Osteoblast (primary cell): ENCODE measurements at regions not wholly inside any gene's neighbourhood (a gene's known extent, or its start where the extent isn't known, plus 50 kb on each side); places are given as distances from the start of the nearest gene placed in this dataset.
A peak's percentile ranks its signal among the peaks of the same experiment; 100 is the strongest.

Experiments used
- DNase-seq: peaks from one replicate; pipeline ENCODE4 v3.0.0; 2011; ENCODE audit warnings: low spot score, mixed read lengths; ENCODE audit not compliant: insufficient read length; ENCODE audit errors: missing footprints
- H2AFZ ChIP-seq: 2 replicates; pipeline ENCODE4 v1.6.0; 2011; ENCODE audit warnings: mild to moderate bottlenecking, low read length
- H3K27ac ChIP-seq: 2 replicates; pipeline ENCODE4 v1.5.1; 2011; ENCODE audit warnings: mild to moderate bottlenecking, low read depth, low read length, moderate library complexity
- H3K27me3 ChIP-seq: 2 replicates; pipeline ENCODE4 v1.6.0; 2012; ENCODE audit warnings: mild to moderate bottlenecking, control low read depth, inconsistent platforms, low read length, moderate library complexity; ENCODE audit not compliant: insufficient read depth
- H3K36me3 ChIP-seq: 2 replicates; pipeline ENCODE4 v1.5.1; 2011; ENCODE audit warnings: mild to moderate bottlenecking, low read length, control low read depth, moderate library complexity; ENCODE audit not compliant: insufficient read depth
- H3K4me1 ChIP-seq: 2 replicates; pipeline ENCODE4 v1.5.1; 2011; ENCODE audit warnings: mild to moderate bottlenecking, low read length, control low read depth, moderate library complexity; ENCODE audit not compliant: insufficient read depth
- H3K4me2 ChIP-seq: 2 replicates; pipeline ENCODE4 v1.6.0; 2011; ENCODE audit warnings: mild to moderate bottlenecking, low read length; ENCODE audit not compliant: insufficient read depth
- H3K4me3 ChIP-seq: fragments of 200-600 bp; sonication (generic); 3 replicates; pipeline ENCODE4 v1.5.1; 2012; ENCODE audit warnings: mild to moderate bottlenecking, low read length, inconsistent platforms; ENCODE audit not compliant: insufficient read depth
- H3K79me2 ChIP-seq: 2 replicates; pipeline ENCODE4 v1.6.0; 2012; ENCODE audit warnings: mild to moderate bottlenecking, low read length, control low read depth, inconsistent platforms; ENCODE audit not compliant: insufficient read depth
- H3K9me3 ChIP-seq: 2 replicates; pipeline ENCODE4 v1.5.1; 2011; ENCODE audit warnings: low read depth, low read length, control low read depth
- H4K20me1 ChIP-seq: 2 replicates; pipeline ENCODE4 v1.6.0; 2012; ENCODE audit warnings: mild to moderate bottlenecking, low read length, control low read depth; ENCODE audit not compliant: insufficient read depth
- TF ChIP-seq, protein P1 (sequence below): IDR thresholded peaks from 2 replicates; pipeline ENCODE4 v1.5.1; 2011; ENCODE audit warnings: mild to moderate bottlenecking, low read depth, low read length, moderate library complexity; ENCODE audit errors: extremely low read depth

DNA sequence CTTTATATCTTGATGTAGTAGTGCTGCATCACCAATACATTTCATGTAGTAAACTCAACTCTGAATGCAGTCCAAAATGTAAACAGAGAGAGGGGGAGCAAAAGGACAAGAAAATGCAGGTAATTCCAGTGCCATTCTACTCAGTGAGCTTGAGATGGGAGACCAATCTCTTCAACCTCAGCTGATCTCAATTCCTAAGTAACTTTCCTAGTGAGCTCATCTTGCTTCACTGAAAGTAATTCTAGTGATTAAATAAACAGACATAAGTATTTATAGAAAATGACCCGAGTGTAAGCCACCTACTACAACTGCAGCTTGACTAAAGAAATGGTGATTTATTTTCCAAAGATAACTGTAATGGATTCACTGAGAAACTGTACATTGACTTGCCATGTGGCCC lies 424.5 kb downstream of the DMRT2 start:
- DNase-seq, result peak; percentile 64
- Histone ChIP-seq H3K27ac (no peak overlapping the region), H3K4me1 (no peaks in the 10 kb centered on the region), H3K79me2 (no peaks in the 10 kb centered on the region), H2AFZ (no peak overlapping the region), H3K4me3 (no peak overlapping the region), H3K36me3 (no peaks in the 10 kb centered on the region), H3K27me3 (no peaks in the 10 kb centered on the region), H4K20me1 (no peaks in the 10 kb centered on the region), H3K9me3 (no peaks in the 10 kb centered on the region), H3K4me2 (no peak overlapping the region)
- TF ChIP-seq, protein P1, sequence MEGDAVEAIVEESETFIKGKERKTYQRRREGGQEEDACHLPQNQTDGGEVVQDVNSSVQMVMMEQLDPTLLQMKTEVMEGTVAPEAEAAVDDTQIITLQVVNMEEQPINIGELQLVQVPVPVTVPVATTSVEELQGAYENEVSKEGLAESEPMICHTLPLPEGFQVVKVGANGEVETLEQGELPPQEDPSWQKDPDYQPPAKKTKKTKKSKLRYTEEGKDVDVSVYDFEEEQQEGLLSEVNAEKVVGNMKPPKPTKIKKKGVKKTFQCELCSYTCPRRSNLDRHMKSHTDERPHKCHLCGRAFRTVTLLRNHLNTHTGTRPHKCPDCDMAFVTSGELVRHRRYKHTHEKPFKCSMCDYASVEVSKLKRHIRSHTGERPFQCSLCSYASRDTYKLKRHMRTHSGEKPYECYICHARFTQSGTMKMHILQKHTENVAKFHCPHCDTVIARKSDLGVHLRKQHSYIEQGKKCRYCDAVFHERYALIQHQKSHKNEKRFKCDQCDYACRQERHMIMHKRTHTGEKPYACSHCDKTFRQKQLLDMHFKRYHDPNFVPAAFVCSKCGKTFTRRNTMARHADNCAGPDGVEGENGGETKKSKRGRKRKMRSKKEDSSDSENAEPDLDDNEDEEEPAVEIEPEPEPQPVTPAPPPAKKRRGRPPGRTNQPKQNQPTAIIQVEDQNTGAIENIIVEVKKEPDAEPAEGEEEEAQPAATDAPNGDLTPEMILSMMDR, result no peak

DNA sequence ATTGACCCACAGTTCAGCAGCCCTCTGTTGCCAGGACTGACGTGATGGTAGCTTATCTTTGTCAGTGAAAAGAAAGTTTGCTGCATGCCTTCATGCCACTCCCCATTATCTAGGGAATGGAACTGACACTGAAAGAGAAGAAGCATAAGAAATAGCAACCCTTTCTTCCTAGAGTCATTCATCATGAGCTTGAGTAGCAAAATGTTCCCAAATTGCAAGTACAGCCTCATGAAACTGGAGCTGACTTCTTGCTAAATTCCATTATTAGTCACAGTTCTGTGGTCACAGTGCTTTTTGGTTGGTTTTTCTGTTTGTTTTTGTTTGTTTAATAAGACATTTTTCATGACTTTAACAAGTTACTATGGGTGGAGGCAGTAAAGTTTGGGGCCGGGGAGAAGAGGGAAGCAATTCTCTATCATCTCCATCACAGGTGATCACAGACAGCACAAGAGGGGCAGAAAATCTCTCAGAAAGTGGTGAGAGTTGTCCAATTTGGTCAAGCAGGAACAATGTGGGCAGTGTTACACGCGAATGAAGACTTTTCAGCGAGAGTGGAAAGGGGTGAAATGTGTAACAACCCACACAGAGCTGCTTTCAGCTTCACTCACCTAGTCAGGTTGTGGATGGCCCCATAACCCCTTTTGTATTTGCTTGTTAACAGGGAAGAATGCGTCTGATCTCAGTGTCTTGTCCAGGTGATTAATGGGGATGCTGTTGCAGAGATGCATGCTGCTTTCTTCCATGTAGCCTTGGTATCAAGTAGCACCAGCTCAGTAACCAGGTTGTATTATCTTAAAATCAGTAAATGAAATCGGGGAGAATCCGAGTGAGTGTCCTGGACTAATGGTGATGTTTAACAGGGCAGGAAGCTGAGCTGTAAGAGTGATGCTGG lies 440.4 kb downstream of the DMRT2 start:
- no peaks in the 10 kb centered on the region for H3K27me3 ChIP-seq
- H3K36me3 ChIP-seq, result no peaks in the 10 kb centered on the region
- H3K9me3 ChIP-seq, result no peaks in the 10 kb centered on the region
- H2AFZ ChIP-seq, result no peak overlapping the region
- H3K4me1 ChIP-seq, result no peaks in the 10 kb centered on the region
- no peak overlapping the region for H3K4me2 ChIP-seq
- no peak for DNase-seq
- no peak overlapping the region for H3K27ac ChIP-seq
- H4K20me1 ChIP-seq, result no peaks in the 10 kb centered on the region
- H3K4me3 ChIP-seq, result no peak overlapping the region
- TF ChIP-seq, protein P1, result no peak
- H3K79me2 ChIP-seq, result no peaks in the 10 kb centered on the region

DNA sequence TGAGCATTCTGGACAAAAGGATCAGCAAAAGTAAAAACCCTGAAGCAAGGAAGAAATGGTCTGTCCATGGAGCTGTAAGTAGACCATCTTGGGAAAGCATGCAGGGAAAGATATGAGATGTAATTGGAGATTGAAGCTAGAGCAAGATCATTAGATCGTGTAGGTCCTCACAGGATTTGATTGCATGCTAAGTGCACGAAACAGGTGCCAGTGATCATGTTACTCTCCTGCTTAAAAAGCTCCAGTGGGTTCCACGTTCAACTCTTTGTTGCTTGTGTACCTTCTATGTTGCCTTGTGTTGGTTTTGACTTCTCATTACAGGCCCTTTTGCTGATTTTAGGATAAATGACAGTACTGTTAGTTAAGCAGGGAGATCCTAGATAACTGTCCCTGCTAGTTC lies 442.0 kb downstream of the DMRT2 start:
- Histone ChIP-seq H3K79me2 (no peaks in the 10 kb centered on the region), H2AFZ (no peak overlapping the region), H3K4me2 (no peak overlapping the region), H3K27ac (no peak overlapping the region), H3K4me3 (no peak overlapping the region), H3K9me3 (no peaks in the 10 kb centered on the region), H3K27me3 (no peaks in the 10 kb centered on the region), H3K4me1 (no peaks in the 10 kb centered on the region), H4K20me1 (no peaks in the 10 kb centered on the region), H3K36me3 (no peaks in the 10 kb centered on the region)
- no peak for DNase-seq
- TF ChIP-seq, protein P1, result no peak

DNA sequence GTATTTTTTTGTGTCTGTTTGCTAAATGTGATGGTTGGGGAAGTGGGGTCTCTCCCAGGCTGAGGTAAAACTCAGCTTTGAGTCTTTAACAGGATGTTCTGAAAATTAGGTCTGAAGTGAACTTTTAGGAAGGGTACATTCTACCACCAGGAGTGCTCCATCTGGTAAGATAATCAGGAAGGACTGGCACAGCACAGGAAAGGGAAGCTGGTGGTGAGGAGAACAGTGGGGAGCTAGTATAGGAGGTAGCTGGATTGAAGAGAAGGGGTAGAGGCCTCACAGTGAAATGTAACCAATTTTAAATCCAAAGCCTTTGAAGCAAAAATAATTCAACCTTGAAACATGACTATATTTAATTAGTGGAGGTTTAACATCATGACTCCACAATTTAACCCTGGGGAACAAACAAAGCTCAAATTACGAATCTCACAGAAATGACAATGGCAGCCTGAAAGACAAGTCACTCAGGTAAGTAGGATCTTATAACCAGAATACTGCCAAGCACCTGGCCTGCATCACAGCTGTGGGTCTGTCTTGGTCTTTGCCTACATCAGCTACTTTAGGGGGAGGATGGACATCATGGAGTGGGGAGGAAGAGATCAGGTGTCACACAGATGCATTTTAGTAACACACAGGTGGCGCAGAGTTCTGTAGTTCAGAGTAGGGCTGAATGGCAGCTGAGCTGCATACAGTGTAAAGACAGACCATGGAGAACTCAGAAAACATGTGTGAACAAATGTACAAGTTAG lies 445.3 kb downstream of the DMRT2 start:
- H3K9me3 ChIP-seq, result no peaks in the 10 kb centered on the region
- TF ChIP-seq, protein P1, result no peak
- no peak for DNase-seq
- no peaks in the 10 kb centered on the region for H3K79me2 ChIP-seq
- no peak overlapping the region for H3K27ac ChIP-seq
- H2AFZ ChIP-seq, result no peak overlapping the region
- H3K4me1 ChIP-seq, result no peaks in the 10 kb centered on the region
- H3K4me2 ChIP-seq, result no peak overlapping the region
- no peaks in the 10 kb centered on the region for H4K20me1 ChIP-seq
- no peaks in the 10 kb centered on the region for H3K36me3 ChIP-seq
- no peaks in the 10 kb centered on the region for H3K27me3 ChIP-seq
- no peak overlapping the region for H3K4me3 ChIP-seq
